DOHH2 (cell line): ENCODE measurements at regions not wholly inside any gene's neighbourhood (a gene's known extent, or its start where the extent isn't known, plus 50 kb on each side); places are given as distances from the start of the nearest gene placed in this dataset.

Experiments
- H3F3A ChIP-seq: fragments of 200-600 bp; sonication (generic), shearing (Covaris generic); 2 replicates; pipeline ENCODE4 v1.6.0; 2016; ENCODE audit warnings: antibody characterized with exemption, mild to moderate bottlenecking; ENCODE audit not compliant: control insufficient read depth, insufficient read depth
- H3K27ac ChIP-seq: fragments of 200-600 bp; sonication (generic); 2 replicates; pipeline ENCODE4 v1.5.1; 2014; ENCODE audit warnings: low read depth, mild to moderate bottlenecking, low read length, moderate library complexity
- H3K27me3 ChIP-seq: fragments of 200-600 bp; sonication (generic); 2 replicates; pipeline ENCODE4 v1.6.1; 2014; ENCODE audit warnings: mild to moderate bottlenecking, low read length, mixed read lengths; ENCODE audit not compliant: control insufficient read depth
- H3K36me3 ChIP-seq: fragments of 200-600 bp; sonication (generic); 2 replicates; pipeline ENCODE4 v1.6.1; 2014; ENCODE audit warnings: mild to moderate bottlenecking, low read length, moderate library complexity, mixed read lengths; ENCODE audit not compliant: control insufficient read depth
- H3K4me1 ChIP-seq: fragments of 200-600 bp; sonication (generic); 2 replicates; pipeline ENCODE4 v1.6.1; 2014; ENCODE audit warnings: mild to moderate bottlenecking, low read length, mixed read lengths; ENCODE audit not compliant: control insufficient read depth
- H3K4me2 ChIP-seq: fragments of 200-600 bp; sonication (generic); 2 replicates; pipeline ENCODE4 v1.6.0; 2014; ENCODE audit warnings: mild to moderate bottlenecking, low read length, moderate library complexity
- H3K4me3 ChIP-seq: fragments of 200-600 bp; sonication (generic); 2 replicates; pipeline ENCODE4 v1.5.1; 2014; ENCODE audit warnings: mild to moderate bottlenecking, low read length, mixed read lengths
- H3K79me2 ChIP-seq: fragments of 200-600 bp; sonication (generic); 2 replicates; pipeline ENCODE4 v1.6.1; 2014; ENCODE audit warnings: mild to moderate bottlenecking, low read length, mixed read lengths; ENCODE audit not compliant: control insufficient read depth
- H3K9me2 ChIP-seq: fragments of 200-600 bp; sonication (generic); replicated peaks from 2 replicates; pipeline ENCODE4 v1.6.1; 2014; ENCODE audit warnings: mild to moderate bottlenecking, low read length, mixed read lengths; ENCODE audit not compliant: control insufficient read depth
- H3K9me3 ChIP-seq: fragments of 200-600 bp; sonication (generic); 2 replicates; pipeline ENCODE4 v1.6.1; 2014; ENCODE audit warnings: antibody characterized with exemption, low read length, mixed read lengths; ENCODE audit not compliant: control insufficient read depth, insufficient read depth
- H4K20me1 ChIP-seq: fragments of 200-600 bp; sonication (generic); 2 replicates; pipeline ENCODE4 v1.6.0; 2014; ENCODE audit warnings: low read depth, mild to moderate bottlenecking, antibody characterized with exemption, low read length, moderate library complexity; ENCODE audit not compliant: control insufficient read depth, insufficient read depth
- CTCF ChIP-seq: fragments of 200-600 bp; sonication (generic); IDR thresholded peaks from one replicate; pipeline ENCODE4 v1.5.1; 2014; ENCODE audit warnings: antibody characterized with exemption, mild to moderate bottlenecking, low read depth, low read length; ENCODE audit not compliant: poor library complexity, severe bottlenecking
- EZH2phosphoT487 ChIP-seq: fragments of 200-600 bp; sonication (generic); IDR thresholded peaks from 2 replicates; pipeline ENCODE4 v1.6.1; 2017; ENCODE audit warnings: borderline replicate concordance, mild to moderate bottlenecking, antibody characterized with exemption, low read length, moderate library complexity, mixed read lengths

GRCh38 chr5:56698463-56699381, 116.6 kb upstream of the MAP3K1 start:
- no peak overlapping the region for H3K27ac ChIP-seq
- no peak for TF ChIP-seq CTCF
- no peak for TF ChIP-seq EZH2phosphoT487
- no peak overlapping the region for H3K4me3 ChIP-seq
- no peak overlapping the region for H3K4me2 ChIP-seq
- H3K36me3 ChIP-seq = no peaks in the 10 kb centered on the region
- no peaks in the 10 kb centered on the region for H3K79me2 ChIP-seq
- no peaks in the 10 kb centered on the region for H4K20me1 ChIP-seq
- H3K9me3 ChIP-seq = no peaks in the 10 kb centered on the region
- H3F3A ChIP-seq = no peaks in the 10 kb centered on the region
- H3K4me1 ChIP-seq = peaks cover 37% of the 10 kb centered on the region
- no peaks in the 10 kb centered on the region for H3K27me3 ChIP-seq
- no peaks in the 10 kb centered on the region for H3K9me2 ChIP-seq

GRCh38 chr5:56696900-56697299, 118.4 kb upstream of the MAP3K1 start:
- no peaks in the 10 kb centered on the region for H3K36me3 ChIP-seq
- TF ChIP-seq EZH2phosphoT487 (no peak), CTCF (no peak)
- no peaks in the 10 kb centered on the region for H3K27me3 ChIP-seq
- H3K4me1 ChIP-seq = peaks cover 52% of the 10 kb centered on the region
- no peaks in the 10 kb centered on the region for H3K9me3 ChIP-seq
- no peaks in the 10 kb centered on the region for H3K79me2 ChIP-seq
- no peak overlapping the region for H3K27ac ChIP-seq
- H3K4me2 ChIP-seq = peak overlapping the region; percentile 46
- H3K4me3 ChIP-seq = no peak overlapping the region
- no peaks in the 10 kb centered on the region for H3F3A ChIP-seq
- no peaks in the 10 kb centered on the region for H3K9me2 ChIP-seq
- no peaks in the 10 kb centered on the region for H4K20me1 ChIP-seq

GRCh38 chr5:56693220-56693579, 122.1 kb upstream of the MAP3K1 start:
- no peaks in the 10 kb centered on the region for H3K9me3 ChIP-seq
- no peaks in the 10 kb centered on the region for H3K79me2 ChIP-seq
- no peaks in the 10 kb centered on the region for H3K27me3 ChIP-seq
- no peak overlapping the region for H3K4me3 ChIP-seq
- H3K36me3 ChIP-seq = no peaks in the 10 kb centered on the region
- no peaks in the 10 kb centered on the region for H3F3A ChIP-seq
- no peak overlapping the region for H3K4me2 ChIP-seq
- H3K9me2 ChIP-seq = no peaks in the 10 kb centered on the region
- no peaks in the 10 kb centered on the region for H4K20me1 ChIP-seq
- H3K27ac ChIP-seq = no peak overlapping the region
- TF ChIP-seq EZH2phosphoT487 (no peak), CTCF (no peak)
- peaks cover 57% of the 10 kb centered on the region for H3K4me1 ChIP-seq
